Thoracic aorta (tissue), 2 donors: ENCODE measurements at regions not wholly inside any gene's neighbourhood (a gene's known extent, or its start where the extent isn't known, plus 50 kb on each side); places are given as distances from the start of the nearest gene placed in this dataset.

Experiments used
- ATAC-seq: fragments of 150-250 bp; one replicate; pipeline ENCODE4 v1.8.0; 2017; ENCODE audit warnings: low read depth; ENCODE audit not compliant: insufficient number of reproducible peaks, low FRiP score
- DNase-seq: peaks from one replicate; pipeline ENCODE4 v3.0.0-alpha.2; 2020; ENCODE audit warnings: low spot score
- H3K27ac ChIP-seq, 2 donors: fragments of 200-600 bp; sonication (generic); 1 replicate in 1 of 2; 2 replicates in 1 of 2; pipeline ENCODE4 v1.5.1; 2016; ENCODE audit warnings: mild to moderate bottlenecking in 2 of 2, moderate library complexity in 2 of 2
- H3K27me3 ChIP-seq: fragments of 200-600 bp; sonication (generic); replicated peaks from 2 replicates; pipeline ENCODE4 v1.6.0; 2016; ENCODE audit warnings: mild to moderate bottlenecking; ENCODE audit not compliant: insufficient read depth
- H3K36me3 ChIP-seq: fragments of 200-600 bp; sonication (generic); one replicate; pipeline ENCODE4 v1.5.1; 2016
- H3K4me1 ChIP-seq, 2 donors: fragments of 200-600 bp; sonication (generic); 1 replicate in 1 of 2; 2 replicates in 1 of 2; pipeline versions ENCODE4 v1.5.1 to v1.6.0; 2016; ENCODE audit warnings: low read depth in 2 of 2, mild to moderate bottlenecking in 1 of 2; ENCODE audit not compliant: control insufficient read depth in 1 of 2
- H3K4me3 ChIP-seq: fragments of 200-600 bp; sonication (generic); 2 replicates; pipeline ENCODE4 v1.5.1; 2016; ENCODE audit warnings: mild to moderate bottlenecking
- H3K9me3 ChIP-seq: fragments of 200-600 bp; sonication (generic); 2 replicates; pipeline ENCODE4 v1.5.1; 2016
- CTCF ChIP-seq: fragments of 200-600 bp; sonication (generic); IDR thresholded peaks from one replicate; pipeline ENCODE4 v1.5.1; 2019; ENCODE audit warnings: antibody characterized with exemption

DNA sequence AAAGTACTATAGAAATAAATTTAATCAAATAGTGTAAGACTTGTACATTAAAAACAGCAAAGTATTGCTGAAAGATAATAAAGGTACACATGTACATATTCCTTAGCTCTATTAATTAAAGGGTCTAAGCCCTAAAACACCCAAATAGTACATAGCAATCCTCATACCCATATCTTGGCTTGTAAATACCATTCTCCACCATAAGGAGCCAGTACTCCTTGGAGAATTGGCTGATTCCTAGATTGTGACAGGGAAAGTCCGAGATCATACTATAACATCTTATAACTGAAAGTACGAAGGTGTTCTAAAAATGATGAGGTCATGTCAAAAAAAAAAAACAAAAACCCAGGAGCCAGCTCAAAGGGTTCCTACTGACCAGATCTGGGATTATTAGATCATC is 614.6 kb downstream of the SUCLG1 start:
- no peaks in the 10 kb centered on the region for H3K27me3 ChIP-seq
- H3K27ac ChIP-seq = no peak overlapping the region
- DNase-seq = no peak
- no peaks in the 10 kb centered on the region for H3K9me3 ChIP-seq
- no peak for TF ChIP-seq CTCF
- no peak overlapping the region for H3K4me3 ChIP-seq
- H3K4me1 ChIP-seq = no peaks in the 10 kb centered on the region
- no peaks in the 10 kb centered on the region for H3K36me3 ChIP-seq
- no peak for ATAC-seq

GRCh38 chr2:83842421-83842820 is 616.7 kb downstream of the SUCLG1 start:
- TF ChIP-seq CTCF = no peak
- Histone ChIP-seq H3K4me1 (no peaks in the 10 kb centered on the region), H3K36me3 (no peaks in the 10 kb centered on the region), H3K27me3 (no peaks in the 10 kb centered on the region), H3K9me3 (no peaks in the 10 kb centered on the region), H3K27ac (no peak overlapping the region), H3K4me3 (no peak overlapping the region)
- ATAC-seq (no peak), DNase-seq (no peak)

DNA sequence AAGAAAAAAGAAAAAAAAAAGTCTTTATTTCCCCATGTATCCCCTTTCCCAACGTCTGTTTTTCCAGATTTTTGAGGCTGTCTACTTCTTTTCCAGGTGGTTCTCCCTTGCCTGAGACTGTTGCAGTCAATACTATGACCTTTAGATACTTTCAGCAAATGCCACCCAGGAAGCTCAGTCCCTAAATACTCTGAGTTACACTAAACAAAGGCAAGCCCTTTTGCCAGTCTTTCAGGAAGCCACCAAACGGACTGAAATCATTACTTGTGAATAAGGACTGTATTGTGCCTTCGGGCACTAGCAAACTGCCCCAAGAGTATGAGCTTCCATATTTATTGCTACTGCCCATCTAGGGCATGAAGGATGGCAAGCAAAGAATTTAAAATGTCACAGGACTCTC is 621.3 kb downstream of the SUCLG1 start:
- Histone ChIP-seq H3K27me3 (no peaks in the 10 kb centered on the region), H3K4me3 (no peak overlapping the region), H3K27ac (no peak overlapping the region), H3K9me3 (no peaks in the 10 kb centered on the region), H3K36me3 (no peaks in the 10 kb centered on the region), H3K4me1 (no peaks in the 10 kb centered on the region)
- no peak for TF ChIP-seq CTCF
- DNase-seq (no peak), ATAC-seq (no peak)

- no peaks in the 10 kb centered on the region for H3K27me3 ChIP-seq
- TF ChIP-seq CTCF = no peak
- no peaks in the 10 kb centered on the region for H3K9me3 ChIP-seq
- H3K36me3 ChIP-seq = no peaks in the 10 kb centered on the region
- H3K27ac ChIP-seq = no peak overlapping the region
- no peak for ATAC-seq
- H3K4me1 ChIP-seq = no peaks in the 10 kb centered on the region
- no peak overlapping the region for H3K4me3 ChIP-seq
- DNase-seq = no peak
Measured at GRCh38 chr2:83827618-83828017, 631.5 kb downstream of the SUCLG1 start.

DNA sequence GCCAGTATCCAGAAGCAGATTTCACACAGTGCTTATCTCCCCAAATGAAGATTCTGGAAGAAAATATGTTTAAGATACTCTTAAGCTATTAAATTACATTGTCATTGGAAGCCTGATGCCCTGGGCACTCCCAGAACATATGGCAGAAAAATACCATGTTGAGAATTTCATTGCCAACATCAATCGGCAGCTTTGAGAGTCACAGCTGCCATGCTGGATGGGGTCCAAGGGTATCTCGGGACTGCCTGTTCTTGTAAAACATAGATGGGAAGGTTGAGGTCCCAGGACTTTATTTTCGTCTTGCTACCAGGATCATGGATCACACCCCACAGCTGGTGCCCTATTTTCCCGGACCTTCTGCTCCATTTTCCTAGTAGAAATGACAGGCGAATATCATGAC is 632.5 kb downstream of the SUCLG1 start:
- no peak for TF ChIP-seq CTCF
- DNase-seq = no peak

More for the DNA sequence above, 632.5 kb downstream of the SUCLG1 start:
- Histone ChIP-seq H3K4me3 (no peak overlapping the region), H3K27ac (no peak overlapping the region), H3K4me1 (no peaks in the 10 kb centered on the region), H3K9me3 (no peaks in the 10 kb centered on the region), H3K27me3 (no peaks in the 10 kb centered on the region), H3K36me3 (no peaks in the 10 kb centered on the region)
- no peak for ATAC-seq
